GM12878 (cell line): ENCODE measurements at regions not wholly inside any gene's neighbourhood (a gene's known extent, or its start where the extent isn't known, plus 50 kb on each side); places are given as distances from the start of the nearest gene placed in this dataset.

Experiments used
- ATAC-seq: fragments of 200-7000 bp; cut with Tn5 transposase; 3 replicates; pipeline ENCODE4 v1.9.1; 2020; ENCODE audit warnings: mild to moderate bottlenecking, moderate library complexity
- BruUV-seq: library from RNA; stranded (reverse); fragments of 400-500 nt; replicated peaks from 2 replicates; lab custom pipeline; 2021; lab: Mats Ljungman, UMichigan
- CTCF ChIA-PET: fragments of 300-600 bp; sonication (Branson Sonifier 250); formaldehyde crosslinking; extraction: SDS; loops from one replicate; lab custom pipeline; 2021; ENCODE audit warnings: inconsistent platforms; lab: Yijun Ruan, JAX
- POLR2A ChIA-PET: fragments of 350-600 bp; formaldehyde crosslinking; extraction: SDS; loops from one replicate; lab custom pipeline; 2021; ENCODE audit warnings: inconsistent platforms; lab: Charles Lee
- RAD21 ChIA-PET: fragments of 300-600 bp; sonication (Branson Sonifier 250); formaldehyde crosslinking; loops from one replicate; lab custom pipeline; 2023; ENCODE audit warnings: antibody characterized with exemption; ENCODE audit not compliant: unreplicated experiment; lab: Charles Lee
- SMC1A ChIA-PET: fragments of 300-600 bp; sonication (Branson Sonifier 250); formaldehyde crosslinking; loops from one replicate; lab custom pipeline; 2023; ENCODE audit not compliant: unreplicated experiment, uncharacterized antibody; lab: Charles Lee
- DNase-seq: peaks from one replicate; pipeline ENCODE4 v3.0.0-alpha.2; 2011; ENCODE audit warnings: low read depth, low spot score
- FAIRE-seq: peaks from 3 replicates; lab custom pipeline; 2011; peaks lifted over from hg19 to GRCh38; lab: Jason Lieb, UNC
- H2AFZ ChIP-seq: 2 replicates; pipeline ENCODE4 v1.6.0; 2011; ENCODE audit warnings: low read depth, low read length, control low read depth; ENCODE audit not compliant: control insufficient read depth
- H3K27ac ChIP-seq: 2 replicates; pipeline ENCODE4 v1.5.1; 2011; ENCODE audit warnings: control low read depth; ENCODE audit not compliant: control insufficient read depth, insufficient read depth
- H3K27me3 ChIP-seq, 2 experiments: replicated peaks in 1 of 2; 2 replicates each; pipeline versions ENCODE4 v1.6.0 to v1.6.1; 2011; ENCODE audit warnings: low read length in 1 of 2; ENCODE audit not compliant: control insufficient read depth in 2 of 2, insufficient read depth in 2 of 2
- H3K36me3 ChIP-seq, 2 experiments: 2 replicates each; pipeline ENCODE4 v1.5.1; 2011; ENCODE audit warnings: low read length in 1 of 2; ENCODE audit not compliant: control insufficient read depth in 2 of 2, insufficient read depth in 2 of 2
- H3K4me1 ChIP-seq: 2 replicates; pipeline ENCODE4 v1.6.1; 2011; ENCODE audit warnings: mild to moderate bottlenecking, low read length, moderate library complexity, mixed read lengths; ENCODE audit not compliant: control insufficient read depth, insufficient read depth
- H3K4me2 ChIP-seq: 2 replicates; pipeline ENCODE4 v1.6.0; 2011; ENCODE audit warnings: control low read depth; ENCODE audit not compliant: control insufficient read depth, insufficient read depth
- H3K4me3 ChIP-seq: fragments of 200-600 bp; sonication (generic); 2 replicates; pipeline ENCODE4 v1.5.1; 2016
- H3K79me2 ChIP-seq: 2 replicates; pipeline ENCODE4 v1.6.0; 2011; ENCODE audit warnings: low read length; ENCODE audit not compliant: control insufficient read depth, insufficient read depth
- H3K9ac ChIP-seq: 2 replicates; pipeline ENCODE4 v1.8.0; 2011; ENCODE audit warnings: low read length, control low read depth, mixed read lengths; ENCODE audit not compliant: control insufficient read depth, insufficient read depth
- H3K9me3 ChIP-seq: replicated peaks from 3 replicates; pipeline ENCODE4 v1.5.1; 2011; ENCODE audit warnings: mild to moderate bottlenecking, low read length; ENCODE audit not compliant: control insufficient read depth, insufficient read depth
- H4K20me1 ChIP-seq: 2 replicates; pipeline ENCODE4 v1.6.0; 2011; ENCODE audit not compliant: control insufficient read depth, insufficient read depth
- CHD1 ChIP-seq: IDR thresholded peaks from 2 replicates; pipeline ENCODE4 v1.6.1; 2012; ENCODE audit warnings: low read depth, low read length, improper control_type of control experiment
- FOXM1 ChIP-seq: IDR thresholded peaks from 2 replicates; pipeline ENCODE4 v1.6.1; 2012; ENCODE audit warnings: low read depth, mild to moderate bottlenecking, inconsistent platforms, low read length, moderate library complexity
- NR2C2 ChIP-seq: IDR thresholded peaks from 2 replicates; pipeline ENCODE4 v1.6.1; 2011; ENCODE audit warnings: borderline replicate concordance, low read depth; ENCODE audit not compliant: control insufficient read depth, insufficient read length
- SIX5 ChIP-seq: IDR thresholded peaks from 2 replicates; pipeline ENCODE4 v1.6.1; 2011; ENCODE audit warnings: mild to moderate bottlenecking, low read depth, low read length, moderate library complexity; ENCODE audit not compliant: severe bottlenecking
- TBL1XR1 ChIP-seq: IDR thresholded peaks from 2 replicates; pipeline ENCODE4 v1.6.1; 2012; ENCODE audit warnings: low read depth, low read length, improper control_type of control experiment
- WGBS: methylation state at CpG from one replicate; pipeline ENCODE4 v1.1.6; 2016; ENCODE audit warnings: low lambda C conversion rate; ENCODE audit not compliant: insufficient replicate concordance, insufficient coverage; ENCODE audit errors: missing lambda C conversion rate; 5-methylcytosine and 5-hydroxymethylcytosine counted together
- in situ Hi-C: fragments of 300-500 bp; cut with MboI; formaldehyde crosslinking; loops from 9 replicates; pipeline ENCODE4 v1.14.3; 2018; ENCODE audit warnings: mixed read lengths
- intact Hi-C: fragments of 100-400 bp; cut with micrococcal nuclease; formaldehyde crosslinking; loops from one replicate; pipeline ENCODE4 v1.14.2; 2022; ENCODE audit not compliant: unreplicated experiment
- TF ChIP-seq, protein P1 (sequence below): fragments of 450-650 bp; IDR thresholded peaks from 2 replicates; pipeline ENCODE4 v1.6.1; 2018; ENCODE audit warnings: mild to moderate bottlenecking, low read depth, moderate library complexity; ENCODE audit not compliant: partially characterized antibody

DNA sequence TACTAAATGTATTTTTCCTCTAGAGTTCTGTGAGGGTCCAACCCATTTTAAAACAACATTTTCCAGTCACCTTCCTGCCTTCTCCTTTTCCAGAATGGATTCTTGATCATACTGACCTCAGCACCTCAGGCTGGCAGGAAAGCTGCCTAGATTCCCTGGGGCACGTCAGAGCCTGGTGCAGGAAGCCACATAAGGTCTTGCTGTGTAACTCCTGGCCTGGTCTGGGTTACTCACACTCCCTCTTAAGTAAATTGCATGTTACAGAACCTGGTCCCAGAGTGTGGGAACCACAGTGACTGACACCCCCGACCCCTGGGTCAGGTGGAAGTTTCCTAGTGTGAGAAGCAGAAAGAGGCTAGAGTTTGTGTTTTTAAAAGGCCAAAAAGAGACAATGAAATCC is 209.8 kb downstream of the SPTSSA start:
- RAD21 ChIA-PET = no interaction called here
- Histone ChIP-seq H3K36me3 (no peaks in the 10 kb centered on the region), H3K4me1 (no peaks in the 10 kb centered on the region), H3K4me3 (no peak overlapping the region), H3K9me3 (no peaks in the 10 kb centered on the region), H2AFZ (no peak overlapping the region), H4K20me1 (no peaks in the 10 kb centered on the region), H3K79me2 (no peaks in the 10 kb centered on the region), H3K27ac (no peak overlapping the region), H3K9ac (no peak overlapping the region), H3K4me2 (no peak overlapping the region), H3K27me3 (no peaks in the 10 kb centered on the region)
- intact Hi-C loops (no loop called here), in situ Hi-C loops (no loop called here)
- BruUV-seq = no TSS peak
- SMC1A ChIA-PET = interaction anchor here (1.4 to 2.5 kb wide), 2 partner anchors 12 to 18 kb away, joined by 4 to 7 read pairs; no protein-coding TSS in a partner anchor
- WGBS = 0% methylated on average over 2 of the region's 2 CpGs
- TF ChIP-seq SIX5 (no peak), NR2C2 (no peak), CHD1 (no peak), FOXM1 (no peak), TBL1XR1 (no peak)
- TF ChIP-seq, protein P1, sequence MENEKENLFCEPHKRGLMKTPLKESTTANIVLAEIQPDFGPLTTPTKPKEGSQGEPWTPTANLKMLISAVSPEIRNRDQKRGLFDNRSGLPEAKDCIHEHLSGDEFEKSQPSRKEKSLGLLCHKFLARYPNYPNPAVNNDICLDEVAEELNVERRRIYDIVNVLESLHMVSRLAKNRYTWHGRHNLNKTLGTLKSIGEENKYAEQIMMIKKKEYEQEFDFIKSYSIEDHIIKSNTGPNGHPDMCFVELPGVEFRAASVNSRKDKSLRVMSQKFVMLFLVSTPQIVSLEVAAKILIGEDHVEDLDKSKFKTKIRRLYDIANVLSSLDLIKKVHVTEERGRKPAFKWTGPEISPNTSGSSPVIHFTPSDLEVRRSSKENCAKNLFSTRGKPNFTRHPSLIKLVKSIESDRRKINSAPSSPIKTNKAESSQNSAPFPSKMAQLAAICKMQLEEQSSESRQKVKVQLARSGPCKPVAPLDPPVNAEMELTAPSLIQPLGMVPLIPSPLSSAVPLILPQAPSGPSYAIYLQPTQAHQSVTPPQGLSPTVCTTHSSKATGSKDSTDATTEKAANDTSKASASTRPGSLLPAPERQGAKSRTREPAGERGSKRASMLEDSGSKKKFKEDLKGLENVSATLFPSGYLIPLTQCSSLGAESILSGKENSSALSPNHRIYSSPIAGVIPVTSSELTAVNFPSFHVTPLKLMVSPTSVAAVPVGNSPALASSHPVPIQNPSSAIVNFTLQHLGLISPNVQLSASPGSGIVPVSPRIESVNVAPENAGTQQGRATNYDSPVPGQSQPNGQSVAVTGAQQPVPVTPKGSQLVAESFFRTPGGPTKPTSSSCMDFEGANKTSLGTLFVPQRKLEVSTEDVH = no peak
- FAIRE-seq (no peak), DNase-seq (no peak), ATAC-seq (no peak)
- POLR2A ChIA-PET = no interaction called here
- CTCF ChIA-PET = no interaction called here
